ENCODE measurements at regions not wholly inside any gene's neighbourhood (a gene's known extent, or its start where the extent isn't known, plus 50 kb on each side); places are given as distances from the start of the nearest gene placed in this dataset.
A peak's percentile ranks its signal among the peaks of the same experiment; 100 is the strongest.

- TF ChIP-seq ZBTB26 (CRISPR knock-in tag; IDR thresholded peaks at IDR 0.05) (no peak; the same call in 1 of the 2 replicates), ELK1 (CRISPR knock-in tag; IDR thresholded peaks at IDR 0.05) (no peak), POLR3A (IDR thresholded peaks at IDR 0.05; ENCODE audit: borderline replicate concordance, extremely low read depth, insufficient read depth, insufficient read length) (no peak), CBX3 (IDR thresholded peaks at IDR 0.05; ENCODE audit: borderline replicate concordance in 1 of 2, low read length in 2 of 2) (peak in 1 of 2 experiments; percentile 54; a peak in 1 of 3 replicates), PCBP2 (IDR thresholded peaks at IDR 0.05; ENCODE audit: low read depth, low read length, poor library complexity, severe bottlenecking) (no peak), SFPQ (IDR thresholded peaks at IDR 0.05; ENCODE audit: low read depth, low read length) (no peak), ZBTB49 (CRISPR knock-in tag; IDR thresholded peaks at IDR 0.05; ENCODE audit: borderline replicate concordance) (no peak), SMARCA5 (IDR thresholded peaks at IDR 0.05) (no peak), PHTF2 (CRISPR knock-in tag; IDR thresholded peaks at IDR 0.05) (no peak), ZNF639 (CRISPR knock-in tag; conservative IDR thresholded peaks at IDR 0.05 in 1 of 2, IDR thresholded peaks at IDR 0.05 in 1 of 2) (peak in 1 of 2 experiments; percentile 83; a peak in 2 of 4 replicates), TAF1 (IDR thresholded peaks at IDR 0.05; ENCODE audit: control insufficient read depth, extremely low read depth, insufficient read depth, low read length, severe bottlenecking) (no peak), YBX1 (IDR thresholded peaks at IDR 0.05) (no peak), PTTG1 (tag; IDR thresholded peaks at IDR 0.05; ENCODE audit: low read depth) (peak; percentile 15; the same call in 1 of the 2 replicates), GATAD2B (IDR thresholded peaks at IDR 0.05; ENCODE audit: borderline replicate concordance) (no peak), RBM34 (IDR thresholded peaks at IDR 0.05; ENCODE audit: borderline replicate concordance, insufficient read depth, low read length) (no peak), RFX1 (IDR thresholded peaks at IDR 0.05) (no peak), SPI1 (IDR thresholded peaks at IDR 0.05; ENCODE audit: borderline replicate concordance, low read depth, low read length) (no peak), NBN (IDR thresholded peaks at IDR 0.05; ENCODE audit: low read depth) (no peak; the same call in 1 of the 2 replicates), OTX1 (CRISPR knock-in tag; IDR thresholded peaks at IDR 0.05) (peak; percentile 37; the same call in 1 of the 2 replicates)
These were observed 132.2 kb downstream of the GLUL start (continued) for GRCh38 chr1:182259229-182259872.

All from K562 (cell line).